ENCODE measurements at regions not wholly inside any gene's neighbourhood (a gene's known extent, or its start where the extent isn't known, plus 50 kb on each side); places are given as distances from the start of the nearest gene placed in this dataset.

DNA sequence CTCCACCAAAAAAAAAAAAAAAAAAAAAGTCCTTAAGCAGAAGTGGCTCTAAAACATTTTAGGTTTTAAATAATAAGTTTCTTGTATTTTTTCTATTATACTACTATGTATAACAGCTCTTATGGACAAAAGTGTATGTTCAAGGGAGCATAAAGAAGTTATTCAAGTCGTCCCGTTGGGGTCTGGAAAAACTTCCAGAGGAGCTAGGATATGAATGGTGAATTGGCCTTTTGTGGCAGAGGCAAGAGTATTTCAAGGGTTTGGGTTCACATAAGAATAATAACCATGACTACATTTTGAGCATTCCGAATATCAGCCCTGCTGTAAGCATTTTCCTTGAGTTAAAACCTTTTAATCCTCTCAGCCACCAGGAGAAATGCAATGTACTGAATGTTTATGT, 50.6 kb upstream of the ARHGAP42 start (continued):
- TF ChIP-seq RXRA (IDR thresholded peaks at IDR 0.05; ENCODE audit: insufficient read depth, low read depth, low read length): no peak
